ENCODE measurements at regions not wholly inside any gene's neighbourhood (a gene's known extent, or its start where the extent isn't known, plus 50 kb on each side); places are given as distances from the start of the nearest gene placed in this dataset.

DNA sequence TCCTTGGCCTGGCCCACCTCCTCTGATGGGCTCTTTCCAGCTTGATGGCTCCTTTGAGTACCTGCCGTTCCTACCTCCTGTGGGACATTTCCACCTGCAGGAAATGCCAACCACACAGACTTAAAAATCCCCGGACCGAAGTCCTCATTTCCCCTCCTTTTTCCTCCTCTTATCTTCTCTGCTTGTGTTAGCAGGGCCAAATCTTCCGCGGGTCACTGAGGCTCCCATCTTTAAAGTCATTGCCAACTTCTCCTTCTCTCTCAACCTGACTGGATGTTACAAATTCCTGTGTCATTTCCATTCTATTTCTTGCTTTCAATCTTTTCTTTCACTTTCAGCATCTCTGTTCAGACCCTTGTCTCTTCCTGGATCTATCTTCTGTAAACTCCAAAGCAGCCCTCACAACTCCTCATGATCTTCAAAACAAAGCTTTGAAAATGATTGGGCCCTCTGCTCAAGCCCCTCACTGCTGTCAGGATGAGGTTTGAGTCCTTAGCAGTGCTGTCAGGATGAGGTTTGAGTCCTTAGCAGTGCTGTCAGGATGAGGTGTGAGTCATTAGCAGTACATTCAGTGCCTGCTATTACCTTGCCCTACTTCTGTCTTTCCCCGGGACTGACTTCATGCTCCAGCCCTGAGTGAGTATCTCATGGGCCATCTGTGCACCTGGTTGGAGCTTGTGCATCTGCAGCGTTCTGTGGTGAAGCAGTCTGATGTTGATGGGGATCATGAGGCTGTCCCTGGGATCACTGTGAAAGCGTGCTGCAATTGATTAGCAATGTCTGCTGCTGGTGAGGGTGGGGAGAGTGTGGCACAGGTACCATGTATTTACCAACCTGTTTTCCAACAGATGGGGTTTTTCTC, 100.1 kb downstream of the IRF8 start:
- no peak for DNase-seq (ENCODE audit: low read depth, low spot score)
- no TSS peak for BruUV-seq (replicated peaks)
- Histone ChIP-seq H3K27me3 (ENCODE audit: control insufficient read depth, insufficient read depth, low read length) (no peaks in the 10 kb centered on the region; the same call in 1 of the 2 replicates), H3K36me3 (ENCODE audit: control insufficient read depth, insufficient read depth, low read length) (no peaks in the 10 kb centered on the region), H3K9me3 (ENCODE audit: control insufficient read depth, insufficient read depth, low read depth, low read length) (no peaks in the 10 kb centered on the region), H3K4me1 (ENCODE audit: control insufficient read depth, insufficient read depth, low read length) (no peaks in the 10 kb centered on the region), H3K27ac (ENCODE audit: low read length) (no peak overlapping the region), H3K4me3 (ENCODE audit: low read depth in 2 of 2, low read length in 2 of 2) (no peak overlapping the region)
- in situ Hi-C loops (cut with HindIII; ENCODE audit: low pct_unique_long_range_greater_than_20kb, low sequenced_read_pairs) (no loop called here), intact Hi-C loops (cut with micrococcal nuclease; ENCODE audit: unreplicated experiment) (no loop called here)
- TF ChIP-seq, protein P1, sequence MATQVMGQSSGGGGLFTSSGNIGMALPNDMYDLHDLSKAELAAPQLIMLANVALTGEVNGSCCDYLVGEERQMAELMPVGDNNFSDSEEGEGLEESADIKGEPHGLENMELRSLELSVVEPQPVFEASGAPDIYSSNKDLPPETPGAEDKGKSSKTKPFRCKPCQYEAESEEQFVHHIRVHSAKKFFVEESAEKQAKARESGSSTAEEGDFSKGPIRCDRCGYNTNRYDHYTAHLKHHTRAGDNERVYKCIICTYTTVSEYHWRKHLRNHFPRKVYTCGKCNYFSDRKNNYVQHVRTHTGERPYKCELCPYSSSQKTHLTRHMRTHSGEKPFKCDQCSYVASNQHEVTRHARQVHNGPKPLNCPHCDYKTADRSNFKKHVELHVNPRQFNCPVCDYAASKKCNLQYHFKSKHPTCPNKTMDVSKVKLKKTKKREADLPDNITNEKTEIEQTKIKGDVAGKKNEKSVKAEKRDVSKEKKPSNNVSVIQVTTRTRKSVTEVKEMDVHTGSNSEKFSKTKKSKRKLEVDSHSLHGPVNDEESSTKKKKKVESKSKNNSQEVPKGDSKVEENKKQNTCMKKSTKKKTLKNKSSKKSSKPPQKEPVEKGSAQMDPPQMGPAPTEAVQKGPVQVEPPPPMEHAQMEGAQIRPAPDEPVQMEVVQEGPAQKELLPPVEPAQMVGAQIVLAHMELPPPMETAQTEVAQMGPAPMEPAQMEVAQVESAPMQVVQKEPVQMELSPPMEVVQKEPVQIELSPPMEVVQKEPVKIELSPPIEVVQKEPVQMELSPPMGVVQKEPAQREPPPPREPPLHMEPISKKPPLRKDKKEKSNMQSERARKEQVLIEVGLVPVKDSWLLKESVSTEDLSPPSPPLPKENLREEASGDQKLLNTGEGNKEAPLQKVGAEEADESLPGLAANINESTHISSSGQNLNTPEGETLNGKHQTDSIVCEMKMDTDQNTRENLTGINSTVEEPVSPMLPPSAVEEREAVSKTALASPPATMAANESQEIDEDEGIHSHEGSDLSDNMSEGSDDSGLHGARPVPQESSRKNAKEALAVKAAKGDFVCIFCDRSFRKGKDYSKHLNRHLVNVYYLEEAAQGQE (IDR thresholded peaks at IDR 0.05; ENCODE audit: insufficient read depth in 1 of 2, low read depth in 2 of 2, low read length in 1 of 2): no peak
- TF ChIP-seq TCF7L2 (IDR thresholded peaks at IDR 0.05; ENCODE audit: low read depth, low read length) (no peak), POLR2AphosphoS5 (IDR thresholded peaks at IDR 0.05; ENCODE audit: low read depth, low read length) (no peak)
- CTCF ChIA-PET: no interaction called here
- ATAC-seq: no peak
- POLR2A ChIA-PET: interaction anchor here (0.6 kb wide), 1 partner anchor 210 kb away, joined by 6 read pairs; no protein-coding TSS in a partner anchor

DNA sequence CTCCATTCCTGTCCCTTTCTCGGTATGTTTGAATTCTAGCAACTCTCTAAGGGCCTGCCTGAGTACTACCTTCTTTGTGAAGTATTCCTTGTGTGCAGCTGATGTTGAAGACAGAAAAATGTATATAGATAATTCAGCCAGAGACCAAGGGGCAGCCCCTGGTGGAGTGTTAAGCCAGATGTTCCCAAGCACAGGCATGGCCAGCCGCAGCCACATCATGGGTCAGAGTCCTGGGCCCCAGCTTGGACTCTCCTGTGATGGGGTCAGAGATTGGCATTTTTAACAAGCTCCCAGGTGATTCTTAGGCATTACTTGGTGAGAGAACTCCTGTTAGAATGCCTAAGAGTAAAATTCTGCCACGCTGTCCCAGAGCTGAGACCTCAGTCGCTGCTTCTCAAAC, 100.8 kb downstream of the IRF8 start:
- intact Hi-C loops (cut with micrococcal nuclease; ENCODE audit: unreplicated experiment): no loop called here
- H3K4me3 ChIP-seq (ENCODE audit: low read depth in 2 of 2, low read length in 2 of 2): no peak overlapping the region
- ATAC-seq (no peak), DNase-seq (ENCODE audit: low read depth, low spot score) (no peak)
- H3K27ac ChIP-seq (ENCODE audit: low read length): no peak overlapping the region
- no peaks in the 10 kb centered on the region; the same call in 1 of the 2 replicates for H3K27me3 ChIP-seq (ENCODE audit: control insufficient read depth, insufficient read depth, low read length)
- no peaks in the 10 kb centered on the region for H3K4me1 ChIP-seq (ENCODE audit: control insufficient read depth, insufficient read depth, low read length)
- H3K9me3 ChIP-seq (ENCODE audit: control insufficient read depth, insufficient read depth, low read depth, low read length): no peaks in the 10 kb centered on the region
- CTCF ChIA-PET: no interaction called here
- in situ Hi-C loops (cut with HindIII; ENCODE audit: low pct_unique_long_range_greater_than_20kb, low sequenced_read_pairs): no loop called here
- no TSS peak for BruUV-seq (replicated peaks)
- no peaks in the 10 kb centered on the region for H3K36me3 ChIP-seq (ENCODE audit: control insufficient read depth, insufficient read depth, low read length)
- POLR2A ChIA-PET: no interaction called here
- TF ChIP-seq TCF7L2 (IDR thresholded peaks at IDR 0.05; ENCODE audit: low read depth, low read length) (no peak), POLR2AphosphoS5 (IDR thresholded peaks at IDR 0.05; ENCODE audit: low read depth, low read length) (no peak), SIN3A (IDR thresholded peaks at IDR 0.05; ENCODE audit: borderline replicate concordance, insufficient read depth, low read depth, low read length) (no peak)
- TF ChIP-seq, protein P2, sequence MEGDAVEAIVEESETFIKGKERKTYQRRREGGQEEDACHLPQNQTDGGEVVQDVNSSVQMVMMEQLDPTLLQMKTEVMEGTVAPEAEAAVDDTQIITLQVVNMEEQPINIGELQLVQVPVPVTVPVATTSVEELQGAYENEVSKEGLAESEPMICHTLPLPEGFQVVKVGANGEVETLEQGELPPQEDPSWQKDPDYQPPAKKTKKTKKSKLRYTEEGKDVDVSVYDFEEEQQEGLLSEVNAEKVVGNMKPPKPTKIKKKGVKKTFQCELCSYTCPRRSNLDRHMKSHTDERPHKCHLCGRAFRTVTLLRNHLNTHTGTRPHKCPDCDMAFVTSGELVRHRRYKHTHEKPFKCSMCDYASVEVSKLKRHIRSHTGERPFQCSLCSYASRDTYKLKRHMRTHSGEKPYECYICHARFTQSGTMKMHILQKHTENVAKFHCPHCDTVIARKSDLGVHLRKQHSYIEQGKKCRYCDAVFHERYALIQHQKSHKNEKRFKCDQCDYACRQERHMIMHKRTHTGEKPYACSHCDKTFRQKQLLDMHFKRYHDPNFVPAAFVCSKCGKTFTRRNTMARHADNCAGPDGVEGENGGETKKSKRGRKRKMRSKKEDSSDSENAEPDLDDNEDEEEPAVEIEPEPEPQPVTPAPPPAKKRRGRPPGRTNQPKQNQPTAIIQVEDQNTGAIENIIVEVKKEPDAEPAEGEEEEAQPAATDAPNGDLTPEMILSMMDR (IDR thresholded peaks at IDR 0.05): no peak
- TF ChIP-seq, protein P1 (IDR thresholded peaks at IDR 0.05; ENCODE audit: insufficient read depth in 1 of 2, low read depth in 2 of 2, low read length in 1 of 2): no peak

Measured in Panc1 (cell line).